MCF 10A (cell line): ENCODE measurements at regions not wholly inside any gene's neighbourhood (a gene's known extent, or its start where the extent isn't known, plus 50 kb on each side); places are given as distances from the start of the nearest gene placed in this dataset.

Experiments used
- BruUV-seq: library from RNA; stranded (reverse); fragments of 400-500 nt; replicated peaks from 2 replicates; lab custom pipeline; 2021; lab: Mats Ljungman, UMichigan
- CTCF ChIA-PET: fragments of 300-600 bp; sonication (Branson Sonifier 250); formaldehyde crosslinking; extraction: SDS; loops from one replicate; lab custom pipeline; 2021; ENCODE audit warnings: antibody characterized with exemption, inconsistent platforms; lab: Yijun Ruan, JAX
- POLR2A ChIA-PET: fragments of 300-600, 350-650 bp; sonication (Branson Sonifier 250); formaldehyde crosslinking; extraction: SDS; loops from one replicate; lab custom pipeline; 2020; ENCODE audit warnings: antibody characterized with exemption, inconsistent platforms; lab: Yijun Ruan, JAX
- DNase-seq: peaks from one replicate; pipeline ENCODE4 v3.0.0-alpha.2; 2018; ENCODE audit not compliant: unreplicated experiment
- H3K27ac Mint-ChIP-seq: one replicate; pipeline ENCODE4 v1.8.0; 2022; ENCODE audit warnings: mild to moderate bottlenecking, low read depth, mixed read lengths; ENCODE audit not compliant: unreplicated experiment
- H3K27me3 Mint-ChIP-seq: one replicate; pipeline ENCODE4 v1.8.0; 2022; ENCODE audit warnings: mixed read lengths; ENCODE audit not compliant: insufficient read depth, unreplicated experiment
- H3K36me3 Mint-ChIP-seq: one replicate; pipeline ENCODE4 v1.8.0; 2022; ENCODE audit warnings: mild to moderate bottlenecking, moderate library complexity, mixed read lengths; ENCODE audit not compliant: insufficient read depth, unreplicated experiment
- H3K4me1 Mint-ChIP-seq: one replicate; pipeline ENCODE4 v1.8.0; 2022; ENCODE audit warnings: mixed read lengths; ENCODE audit not compliant: insufficient read depth, unreplicated experiment
- H3K4me3 Mint-ChIP-seq: one replicate; pipeline ENCODE4 v1.8.0; 2022; ENCODE audit warnings: mild to moderate bottlenecking, moderate library complexity, mixed read lengths; ENCODE audit not compliant: unreplicated experiment
- H3K9me3 Mint-ChIP-seq: one replicate; pipeline ENCODE4 v1.8.0; 2022; ENCODE audit warnings: mixed read lengths; ENCODE audit not compliant: unreplicated experiment
- intact Hi-C: fragments of 100-400 bp; cut with micrococcal nuclease; formaldehyde crosslinking; loops from 2 replicates; pipeline ENCODE4 v1.14.1; 2022
- TF ChIP-seq, protein P1 (sequence below): fragments of 200-600 bp; IDR thresholded peaks from one replicate; pipeline ENCODE4 v1.8.0; 2022; ENCODE audit warnings: antibody characterized with exemption, mild to moderate bottlenecking; ENCODE audit not compliant: unreplicated experiment

DNA sequence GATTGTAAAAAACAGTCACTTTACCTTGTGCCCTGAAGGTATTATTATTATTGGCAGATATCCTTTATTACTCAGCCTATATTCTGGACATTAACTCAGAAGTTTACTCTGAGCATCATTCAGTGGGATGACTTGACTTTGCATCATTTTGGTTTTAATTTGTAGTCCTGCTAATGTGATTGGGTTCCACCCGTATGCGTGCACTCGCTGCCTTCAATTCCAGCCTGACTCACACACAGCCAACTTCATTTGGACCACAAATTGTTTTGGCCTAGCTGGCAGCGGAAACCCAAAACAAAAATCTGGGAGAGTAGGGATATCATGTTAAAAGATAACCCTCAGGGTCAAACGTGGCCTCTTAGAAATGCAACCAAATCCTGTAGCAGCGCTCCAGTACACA lies 704.4 kb upstream of the SLC35B3 start:
- H3K4me3 Mint-ChIP-seq, result peak overlapping the region; percentile 54
- BruUV-seq, result no TSS peak
- no peaks in the 10 kb centered on the region for H3K27me3 Mint-ChIP-seq
- CTCF ChIA-PET, result interaction anchor here (1.3 kb wide), 1 partner anchor 13 kb away, joined by 4 read pairs; no protein-coding TSS in a partner anchor
- DNase-seq, result peak; percentile 57
- POLR2A ChIA-PET, result interaction anchor here (0.6 to 5.5 kb wide), 13 partner anchors 12 to 1298 kb away, joined by 3 to 43 read pairs (median 5); no protein-coding TSS in a partner anchor
- TF ChIP-seq, protein P1, sequence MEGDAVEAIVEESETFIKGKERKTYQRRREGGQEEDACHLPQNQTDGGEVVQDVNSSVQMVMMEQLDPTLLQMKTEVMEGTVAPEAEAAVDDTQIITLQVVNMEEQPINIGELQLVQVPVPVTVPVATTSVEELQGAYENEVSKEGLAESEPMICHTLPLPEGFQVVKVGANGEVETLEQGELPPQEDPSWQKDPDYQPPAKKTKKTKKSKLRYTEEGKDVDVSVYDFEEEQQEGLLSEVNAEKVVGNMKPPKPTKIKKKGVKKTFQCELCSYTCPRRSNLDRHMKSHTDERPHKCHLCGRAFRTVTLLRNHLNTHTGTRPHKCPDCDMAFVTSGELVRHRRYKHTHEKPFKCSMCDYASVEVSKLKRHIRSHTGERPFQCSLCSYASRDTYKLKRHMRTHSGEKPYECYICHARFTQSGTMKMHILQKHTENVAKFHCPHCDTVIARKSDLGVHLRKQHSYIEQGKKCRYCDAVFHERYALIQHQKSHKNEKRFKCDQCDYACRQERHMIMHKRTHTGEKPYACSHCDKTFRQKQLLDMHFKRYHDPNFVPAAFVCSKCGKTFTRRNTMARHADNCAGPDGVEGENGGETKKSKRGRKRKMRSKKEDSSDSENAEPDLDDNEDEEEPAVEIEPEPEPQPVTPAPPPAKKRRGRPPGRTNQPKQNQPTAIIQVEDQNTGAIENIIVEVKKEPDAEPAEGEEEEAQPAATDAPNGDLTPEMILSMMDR, result no peak
- intact Hi-C loops, result loop anchor here (10.0 kb wide), 1 partner anchor 1275 kb away; the partner anchor contains the start of gene TFAP2A
- peaks cover 5% of the 10 kb centered on the region for H3K9me3 Mint-ChIP-seq
- no peaks in the 10 kb centered on the region for H3K36me3 Mint-ChIP-seq
- peak overlapping the region; percentile 76 for H3K27ac Mint-ChIP-seq
- H3K4me1 Mint-ChIP-seq, result peaks cover 40% of the 10 kb centered on the region

DNA sequence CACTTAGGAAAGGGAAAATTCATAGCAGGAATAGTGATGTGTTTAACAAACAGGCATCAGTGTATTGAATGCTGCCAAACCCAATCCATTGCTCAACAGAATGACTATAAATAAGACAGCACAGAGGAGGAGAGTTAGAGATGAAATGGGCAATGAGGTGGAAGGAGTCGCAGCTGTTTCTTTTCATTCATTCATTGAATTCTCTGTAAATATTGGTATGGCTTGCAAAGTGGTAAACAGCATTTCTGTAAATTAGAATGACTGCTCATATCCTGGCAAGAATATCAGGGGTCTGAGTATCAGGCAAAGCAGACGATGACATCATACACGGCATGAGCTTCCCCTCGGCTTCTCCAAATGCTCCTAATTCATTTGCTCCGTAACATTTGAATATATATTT lies 703.6 kb upstream of the SLC35B3 start:
- ChIA-PET CTCF (interaction anchor here (0.9 to 1.3 kb wide), 2 partner anchors 12 to 1295 kb away, joined by 3 to 4 read pairs; no protein-coding TSS in a partner anchor), POLR2A (interaction anchor here (0.6 to 5.5 kb wide), 10 partner anchors 11 to 1283 kb away, joined by 3 to 43 read pairs (median 4); no protein-coding TSS in a partner anchor)
- no peaks in the 10 kb centered on the region for H3K27me3 Mint-ChIP-seq
- H3K4me1 Mint-ChIP-seq, result peaks cover 40% of the 10 kb centered on the region
- BruUV-seq, result no TSS peak
- DNase-seq, result peak; percentile 19
- H3K36me3 Mint-ChIP-seq, result no peaks in the 10 kb centered on the region
- TF ChIP-seq, protein P1, result no peak
- H3K4me3 Mint-ChIP-seq, result no peak overlapping the region
- H3K27ac Mint-ChIP-seq, result peak overlapping the region; percentile 19
- H3K9me3 Mint-ChIP-seq, result no peaks in the 10 kb centered on the region
- intact Hi-C loops, result no loop called here

DNA sequence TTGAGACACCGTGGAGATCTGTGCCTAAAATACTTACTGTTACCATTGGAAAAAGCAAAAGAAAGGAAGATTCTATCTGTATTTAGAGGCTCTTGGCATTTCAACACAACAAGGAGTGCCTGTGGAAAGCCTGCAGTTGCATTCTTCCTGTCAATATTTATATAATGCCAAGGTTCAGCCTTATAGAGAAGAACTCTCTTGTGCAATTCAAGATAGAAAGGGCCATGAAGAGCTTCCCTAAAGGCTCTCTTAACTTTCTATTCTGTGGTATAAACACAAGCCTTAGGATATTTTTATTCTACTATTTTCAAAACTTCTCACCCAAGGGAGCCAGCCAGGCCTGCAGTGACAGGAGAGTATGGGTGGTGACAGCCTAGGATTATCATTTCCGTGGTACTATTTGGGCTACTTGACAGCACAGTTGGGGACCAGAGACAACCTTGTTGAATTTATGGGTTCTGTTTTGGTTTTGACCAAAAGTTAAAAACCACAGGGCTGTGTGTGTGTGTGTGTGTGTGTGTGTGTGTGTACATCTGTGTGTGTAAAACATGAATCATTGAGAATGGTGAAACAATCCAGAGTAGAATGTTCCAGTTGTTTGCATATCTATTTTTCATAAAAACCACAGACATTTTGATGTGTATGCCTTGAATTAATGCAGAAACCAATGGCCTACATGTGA lies 700.9 kb upstream of the SLC35B3 start:
- Mint-ChIP-seq H3K4me1 (peaks cover 34% of the 10 kb centered on the region), H3K9me3 (no peaks in the 10 kb centered on the region), H3K36me3 (no peaks in the 10 kb centered on the region), H3K4me3 (no peak overlapping the region), H3K27ac (peak overlapping the region; percentile 62), H3K27me3 (no peaks in the 10 kb centered on the region)
- POLR2A ChIA-PET, result interaction anchor here (0.7 to 5.5 kb wide), 5 partner anchors 8 to 1279 kb away, joined by 3 to 43 read pairs (median 3); partner anchors contain the start of gene TFAP2A
- TF ChIP-seq, protein P1, result no peak
- CTCF ChIA-PET, result interaction anchor here (0.6 to 0.8 kb wide), 3 partner anchors 9 to 240 kb away, joined by 3 read pairs; no protein-coding TSS in a partner anchor
- intact Hi-C loops, result no loop called here
- peak; percentile 29 for DNase-seq
- BruUV-seq, result no TSS peak

DNA sequence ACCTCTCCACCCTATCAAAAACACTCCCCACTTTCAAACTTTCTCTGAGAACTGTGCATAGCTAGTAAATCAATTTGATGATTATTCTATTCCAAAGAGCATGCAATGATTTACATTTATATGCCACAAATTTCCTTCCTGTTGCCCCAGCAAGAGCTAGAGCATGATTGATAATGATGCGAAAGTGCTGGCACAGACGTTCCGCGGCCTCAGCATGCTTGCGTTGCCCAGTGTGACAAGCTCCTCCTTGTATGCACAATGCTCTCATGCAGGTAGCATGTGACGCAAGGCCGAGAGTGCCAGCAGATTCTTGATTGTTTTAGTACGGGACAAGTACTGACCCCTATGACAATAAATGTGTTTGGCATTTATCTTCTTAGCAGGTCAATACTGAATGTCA lies 696.3 kb upstream of the SLC35B3 start:
- CTCF ChIA-PET, result interaction anchor here (0.5 to 0.6 kb wide), 2 partner anchors 60 to 1275 kb away, joined by 4 read pairs; no protein-coding TSS in a partner anchor
- Mint-ChIP-seq H3K4me1 (peaks cover 18% of the 10 kb centered on the region), H3K27ac (no peak overlapping the region), H3K36me3 (no peaks in the 10 kb centered on the region), H3K4me3 (no peak overlapping the region), H3K27me3 (no peaks in the 10 kb centered on the region), H3K9me3 (no peaks in the 10 kb centered on the region)
- BruUV-seq, result no TSS peak
- DNase-seq, result no peak
- POLR2A ChIA-PET, result no interaction called here
- TF ChIP-seq, protein P1, result no peak
- intact Hi-C loops, result no loop called here
